ENCODE measurements at regions not wholly inside any gene's neighbourhood (a gene's known extent, or its start where the extent isn't known, plus 50 kb on each side); places are given as distances from the start of the nearest gene placed in this dataset.
"Not testable (repeated sequence)": the region's sequence is repeated elsewhere in the genome, so short reads cannot be mapped to it uniquely, and the experiment has no call there.

- no peak for DNase-seq
Measured at GRCh38 chr12:86496595-86496994, 240.4 kb upstream of the MGAT4C start.

- no peak for DNase-seq
Measured at GRCh38 chr12:86484473-86484872, 228.3 kb upstream of the MGAT4C start.

- DNase-seq = no peak
Measured at GRCh38 chr12:86473231-86473630, 217.0 kb upstream of the MGAT4C start.

GRCh38 chr12:86456776-86457175, 200.6 kb upstream of the MGAT4C start:
- no peak for DNase-seq

GRCh38 chr12:86456241-86456640, 200.1 kb upstream of the MGAT4C start:
- DNase-seq = no peak

GRCh38 chr12:86445356-86445755, 189.2 kb upstream of the MGAT4C start:
- no peak for DNase-seq

- no peak for DNase-seq
Measured at GRCh38 chr12:86435053-86435452, 178.9 kb upstream of the MGAT4C start.

- no peak for DNase-seq
Measured at GRCh38 chr12:86429824-86430223, 173.6 kb upstream of the MGAT4C start.

GRCh38 chr12:86421333-86421732, 165.1 kb upstream of the MGAT4C start:
- no peak for DNase-seq

- no peak for DNase-seq
Measured at GRCh38 chr12:86414201-86414600, 158.0 kb upstream of the MGAT4C start.

- DNase-seq = no peak
Measured at GRCh38 chr12:86411710-86412109, 155.5 kb upstream of the MGAT4C start.

GRCh38 chr12:86407620-86408208, 151.5 kb upstream of the MGAT4C start:
- DNase-seq = no peak

- DNase-seq = no peak
Measured at GRCh38 chr12:86389949-86390348, 133.8 kb upstream of the MGAT4C start.

GRCh38 chr12:86387591-86388145, 131.5 kb upstream of the MGAT4C start:
- DNase-seq = no peak

GRCh38 chr12:86383759-86384158, 127.6 kb upstream of the MGAT4C start:
- not testable (repeated sequence) for DNase-seq

GRCh38 chr12:86379337-86379736, 123.1 kb upstream of the MGAT4C start:
- DNase-seq = no peak

GRCh38 chr12:86376052-86376451, 119.9 kb upstream of the MGAT4C start:
- no peak for DNase-seq

- DNase-seq = no peak
Measured at GRCh38 chr12:86373813-86374212, 117.6 kb upstream of the MGAT4C start.

- DNase-seq = no peak
Measured at GRCh38 chr12:86367137-86367536, 110.9 kb upstream of the MGAT4C start.

GRCh38 chr12:86349196-86349595, 93.0 kb upstream of the MGAT4C start:
- no peak for DNase-seq

GRCh38 chr12:86333955-86334522, 77.8 kb upstream of the MGAT4C start:
- DNase-seq = no peak

- no peak for DNase-seq
Measured at GRCh38 chr12:86331457-86331856, 75.3 kb upstream of the MGAT4C start.

GRCh38 chr12:86331012-86331411, 74.8 kb upstream of the MGAT4C start:
- DNase-seq = no peak

- DNase-seq = no peak
Measured at GRCh38 chr12:86312232-86312631, 56.0 kb upstream of the MGAT4C start.

Data from GDM1 (cell line).